ENCODE measurements at regions not wholly inside any gene's neighbourhood (a gene's known extent, or its start where the extent isn't known, plus 50 kb on each side); places are given as distances from the start of the nearest gene placed in this dataset.

- TF ChIP-seq CTCF (IDR thresholded peaks at IDR 0.05; ENCODE audit: insufficient read depth in 1 of 2, low read depth in 1 of 2, low read length in 1 of 2, severe bottlenecking in 1 of 2, unreplicated experiment in 1 of 2), result no peak
- intact Hi-C loops (cut with micrococcal nuclease; ENCODE audit: unreplicated experiment), result no loop called here
- no peaks in the 10 kb centered on the region for H3K36me3 Mint-ChIP-seq (ENCODE audit: insufficient read depth, unreplicated experiment)
- H3K4me1 Mint-ChIP-seq (ENCODE audit: low read depth, unreplicated experiment), result no peaks in the 10 kb centered on the region
- no peak overlapping the region for H3K4me3 Mint-ChIP-seq (ENCODE audit: unreplicated experiment)
- no peaks in the 10 kb centered on the region for H3K27me3 Mint-ChIP-seq (ENCODE audit: insufficient read depth, unreplicated experiment)
- Histone ChIP-seq H3K4me1 (no peaks in the 10 kb centered on the region), H3K27me3 (replicated peaks; ENCODE audit: control insufficient read depth, insufficient read depth, low read length) (no peaks in the 10 kb centered on the region), H3K9me3 (no peaks in the 10 kb centered on the region), H3K4me3 (ENCODE audit: low read depth, low read length) (no peak overlapping the region), H3K36me3 (ENCODE audit: control insufficient read depth, insufficient read depth, low read length) (no peaks in the 10 kb centered on the region)
- BruUV-seq (replicated peaks), result no TSS peak
- DNase-seq, result no peak
- ChIA-PET POLR2A (no interaction called here), CTCF (no interaction called here)
- no peaks in the 10 kb centered on the region for H3K9me3 Mint-ChIP-seq (ENCODE audit: unreplicated experiment)
- H3K27ac Mint-ChIP-seq (ENCODE audit: unreplicated experiment), result no peak overlapping the region
These were observed 71.3 kb upstream of the ACKR3 start for GRCh38 chr2:236498369-236498768.

- intact Hi-C loops (cut with micrococcal nuclease; ENCODE audit: unreplicated experiment), result no loop called here
- no peak for TF ChIP-seq CTCF (IDR thresholded peaks at IDR 0.05; ENCODE audit: insufficient read depth in 1 of 2, low read depth in 1 of 2, low read length in 1 of 2, severe bottlenecking in 1 of 2, unreplicated experiment in 1 of 2)
- Mint-ChIP-seq H3K4me3 (ENCODE audit: unreplicated experiment) (no peak overlapping the region), H3K27me3 (ENCODE audit: insufficient read depth, unreplicated experiment) (no peaks in the 10 kb centered on the region), H3K9me3 (ENCODE audit: unreplicated experiment) (peaks cover under 1% of the 10 kb centered on the region), H3K36me3 (ENCODE audit: insufficient read depth, unreplicated experiment) (no peaks in the 10 kb centered on the region), H3K27ac (ENCODE audit: unreplicated experiment) (no peak overlapping the region), H3K4me1 (ENCODE audit: low read depth, unreplicated experiment) (no peaks in the 10 kb centered on the region)
- ChIA-PET POLR2A (no interaction called here), CTCF (no interaction called here)
- H3K27me3 ChIP-seq (replicated peaks; ENCODE audit: control insufficient read depth, insufficient read depth, low read length), result no peaks in the 10 kb centered on the region
- no peak for DNase-seq
- BruUV-seq (replicated peaks), result no TSS peak
- H3K4me3 ChIP-seq (ENCODE audit: low read depth, low read length), result no peak overlapping the region
- H3K9me3 ChIP-seq, result no peaks in the 10 kb centered on the region
- no peaks in the 10 kb centered on the region for H3K4me1 ChIP-seq
- no peaks in the 10 kb centered on the region for H3K36me3 ChIP-seq (ENCODE audit: control insufficient read depth, insufficient read depth, low read length)
These were observed 69.7 kb upstream of the ACKR3 start for GRCh38 chr2:236499691-236500578.

GRCh38 chr2:236501026-236501425 lies 68.6 kb upstream of the ACKR3 start:
- Histone ChIP-seq H3K36me3 (ENCODE audit: control insufficient read depth, insufficient read depth, low read length) (no peaks in the 10 kb centered on the region), H3K4me3 (ENCODE audit: low read depth, low read length) (no peak overlapping the region), H3K27me3 (replicated peaks; ENCODE audit: control insufficient read depth, insufficient read depth, low read length) (no peaks in the 10 kb centered on the region), H3K9me3 (no peaks in the 10 kb centered on the region), H3K4me1 (no peaks in the 10 kb centered on the region)
- Mint-ChIP-seq H3K4me1 (ENCODE audit: low read depth, unreplicated experiment) (no peaks in the 10 kb centered on the region), H3K36me3 (ENCODE audit: insufficient read depth, unreplicated experiment) (no peaks in the 10 kb centered on the region), H3K27me3 (ENCODE audit: insufficient read depth, unreplicated experiment) (peaks cover 6% of the 10 kb centered on the region), H3K9me3 (ENCODE audit: unreplicated experiment) (peaks cover 11% of the 10 kb centered on the region), H3K27ac (ENCODE audit: unreplicated experiment) (no peak overlapping the region), H3K4me3 (ENCODE audit: unreplicated experiment) (no peak overlapping the region)
- CTCF ChIA-PET, result no interaction called here
- no peak for TF ChIP-seq CTCF (IDR thresholded peaks at IDR 0.05; ENCODE audit: insufficient read depth in 1 of 2, low read depth in 1 of 2, low read length in 1 of 2, severe bottlenecking in 1 of 2, unreplicated experiment in 1 of 2)
- intact Hi-C loops (cut with micrococcal nuclease; ENCODE audit: unreplicated experiment), result no loop called here
- POLR2A ChIA-PET, result no interaction called here
- no TSS peak for BruUV-seq (replicated peaks)
- DNase-seq, result no peak
